CD4-positive, alpha-beta T cell treated with Interleukin-12 subunit alpha and Interleukin-12 subunit beta, for 1 hour (primary cell): ENCODE measurements at regions not wholly inside any gene's neighbourhood (a gene's known extent, or its start where the extent isn't known, plus 50 kb on each side); places are given as distances from the start of the nearest gene placed in this dataset.

Experiments used
- DNase-seq: peaks from one replicate; pipeline ENCODE4 v3.0.0-alpha.2; 2020

GRCh38 chrY:19354061-19354856, 390.3 kb downstream of the KDM5D start:
- DNase-seq, result no peak

GRCh38 chrY:19351616-19352015, 392.9 kb downstream of the KDM5D start:
- no peak for DNase-seq

- no peak for DNase-seq
Observed at GRCh38 chrY:19321701-19322100, 422.8 kb downstream of the KDM5D start.

- no peak for DNase-seq
Observed at GRCh38 chrY:19319135-19319534, 425.4 kb downstream of the KDM5D start.

- DNase-seq, result no peak
Observed at GRCh38 chrY:19317271-19317987, 427.1 kb downstream of the KDM5D start.

- no peak for DNase-seq
Observed at GRCh38 chrY:19307627-19308026, 436.9 kb downstream of the KDM5D start.

- no peak for DNase-seq
Observed at GRCh38 chrY:19303136-19303535, 441.4 kb downstream of the KDM5D start.

- no peak for DNase-seq
Observed at GRCh38 chrY:19290925-19291324, 453.6 kb downstream of the KDM5D start.

- no peak for DNase-seq
Observed at GRCh38 chrY:19274076-19274475, 470.4 kb downstream of the KDM5D start.

- no peak for DNase-seq
Observed at GRCh38 chrY:19268331-19268730, 476.2 kb downstream of the KDM5D start.

- no peak for DNase-seq
Observed at GRCh38 chrY:19265404-19265803, 479.1 kb downstream of the KDM5D start.

GRCh38 chrY:19262310-19262709, 482.2 kb downstream of the KDM5D start:
- peak; percentile 4 for DNase-seq

GRCh38 chrY:19232276-19232994, 458.9 kb upstream of the HSFY2 start:
- peak; percentile 35 for DNase-seq

GRCh38 chrY:19220784-19221183, 447.2 kb upstream of the HSFY2 start:
- no peak for DNase-seq

- no peak for DNase-seq
Observed at GRCh38 chrY:19208915-19209314, 435.4 kb upstream of the HSFY2 start.

- no peak for DNase-seq
Observed at GRCh38 chrY:19207048-19207447, 433.5 kb upstream of the HSFY2 start.

GRCh38 chrY:19180824-19181223, 407.3 kb upstream of the HSFY2 start:
- no peak for DNase-seq

GRCh38 chrY:19168202-19168565, 394.6 kb upstream of the HSFY2 start:
- no peak for DNase-seq

GRCh38 chrY:19167319-19168201, 394.0 kb upstream of the HSFY2 start:
- DNase-seq, result no peak

GRCh38 chrY:19148783-19149182, 375.2 kb upstream of the HSFY2 start:
- DNase-seq, result no peak

GRCh38 chrY:19146296-19146695, 372.8 kb upstream of the HSFY2 start:
- DNase-seq, result no peak

- no peak for DNase-seq
Observed at GRCh38 chrY:19142093-19142492, 368.6 kb upstream of the HSFY2 start.
